Uterus (tissue), 3 donors: ENCODE measurements at regions not wholly inside any gene's neighbourhood (a gene's known extent, or its start where the extent isn't known, plus 50 kb on each side); places are given as distances from the start of the nearest gene placed in this dataset.

ENCODE experiments used
- DNase-seq, 2 donors: peaks; one replicate each; pipeline ENCODE4 v3.0.0-alpha.2; 2019 to 2020
- H3K27ac ChIP-seq, 2 donors: fragments of 200-600 bp; sonication (generic); 1 replicate in 1 of 2; 2 replicates in 1 of 2; pipeline ENCODE4 v1.5.1; 2016 to 2018
- H3K27me3 ChIP-seq, 2 donors: fragments of 200-600 bp; sonication (generic); one replicate each; pipeline ENCODE4 v1.5.1; 2018 to 2019; ENCODE audit warnings: control low read depth in 1 of 2
- H3K36me3 ChIP-seq, 2 donors: fragments of 200-600 bp; sonication (generic); one replicate each; pipeline ENCODE4 v1.5.1; 2019; ENCODE audit warnings: control low read depth in 1 of 2
- H3K4me1 ChIP-seq, 2 donors: fragments of 200-600 bp; sonication (generic); one replicate each; pipeline ENCODE4 v1.5.1; 2018 to 2019; ENCODE audit warnings: control low read depth in 1 of 2
- H3K4me3 ChIP-seq, 2 donors: fragments of 200-600 bp; sonication (generic); 1 replicate in 1 of 2; 2 replicates in 1 of 2; pipeline ENCODE4 v1.5.1; 2018 to 2019; ENCODE audit warnings: mild to moderate bottlenecking in 1 of 2
- H3K9me3 ChIP-seq, 2 donors: fragments of 200-600 bp; sonication (generic); one replicate each; pipeline ENCODE4 v1.5.1; 2019; ENCODE audit warnings: control low read depth in 1 of 2
- POLR2A ChIP-seq, 2 donors: fragments of 450-650 bp; IDR thresholded peaks; one replicate each; pipeline ENCODE4 v1.6.1; 2016; ENCODE audit warnings: antibody characterized with exemption in 2 of 2, mild to moderate bottlenecking in 1 of 2, moderate library complexity in 1 of 2
- intact Hi-C: fragments of 100-400 bp; cut with DNase I; formaldehyde crosslinking; loops from one replicate; pipeline ENCODE4 v1.15.1; 2023; ENCODE audit warnings: low total_unique reads
- TF ChIP-seq, protein P1 (sequence below), 4 experiments: fragments of 200-600 bp in 2 of 4; fragments of 450-650 bp in 2 of 4; sonication (generic) in 2 of 4; IDR thresholded peaks; one replicate each; pipeline ENCODE4 v1.5.1; 2016 to 2019; ENCODE audit warnings: antibody characterized with exemption in 4 of 4, mild to moderate bottlenecking in 2 of 4, moderate library complexity in 1 of 4
- donor health status: DM: yes; HTN: yes; CAD: no.

- Histone ChIP-seq H3K4me3 (no peak overlapping the region), H3K27ac (no peak overlapping the region), H3K27me3 (no peaks in the 10 kb centered on the region), H3K36me3 (no peaks in the 10 kb centered on the region), H3K9me3 (no peaks in the 10 kb centered on the region), H3K4me1 (no peaks in the 10 kb centered on the region)
- intact Hi-C loops, result no loop called here
- TF ChIP-seq POLR2A (IDR thresholded peaks at IDR 0.05), result no peak
- TF ChIP-seq, protein P1, sequence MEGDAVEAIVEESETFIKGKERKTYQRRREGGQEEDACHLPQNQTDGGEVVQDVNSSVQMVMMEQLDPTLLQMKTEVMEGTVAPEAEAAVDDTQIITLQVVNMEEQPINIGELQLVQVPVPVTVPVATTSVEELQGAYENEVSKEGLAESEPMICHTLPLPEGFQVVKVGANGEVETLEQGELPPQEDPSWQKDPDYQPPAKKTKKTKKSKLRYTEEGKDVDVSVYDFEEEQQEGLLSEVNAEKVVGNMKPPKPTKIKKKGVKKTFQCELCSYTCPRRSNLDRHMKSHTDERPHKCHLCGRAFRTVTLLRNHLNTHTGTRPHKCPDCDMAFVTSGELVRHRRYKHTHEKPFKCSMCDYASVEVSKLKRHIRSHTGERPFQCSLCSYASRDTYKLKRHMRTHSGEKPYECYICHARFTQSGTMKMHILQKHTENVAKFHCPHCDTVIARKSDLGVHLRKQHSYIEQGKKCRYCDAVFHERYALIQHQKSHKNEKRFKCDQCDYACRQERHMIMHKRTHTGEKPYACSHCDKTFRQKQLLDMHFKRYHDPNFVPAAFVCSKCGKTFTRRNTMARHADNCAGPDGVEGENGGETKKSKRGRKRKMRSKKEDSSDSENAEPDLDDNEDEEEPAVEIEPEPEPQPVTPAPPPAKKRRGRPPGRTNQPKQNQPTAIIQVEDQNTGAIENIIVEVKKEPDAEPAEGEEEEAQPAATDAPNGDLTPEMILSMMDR (IDR thresholded peaks at IDR 0.05), result no peak
- no peak for DNase-seq
Observed at GRCh38 chr2:153420394-153420793, 58.2 kb downstream of the RPRM start.

DNA sequence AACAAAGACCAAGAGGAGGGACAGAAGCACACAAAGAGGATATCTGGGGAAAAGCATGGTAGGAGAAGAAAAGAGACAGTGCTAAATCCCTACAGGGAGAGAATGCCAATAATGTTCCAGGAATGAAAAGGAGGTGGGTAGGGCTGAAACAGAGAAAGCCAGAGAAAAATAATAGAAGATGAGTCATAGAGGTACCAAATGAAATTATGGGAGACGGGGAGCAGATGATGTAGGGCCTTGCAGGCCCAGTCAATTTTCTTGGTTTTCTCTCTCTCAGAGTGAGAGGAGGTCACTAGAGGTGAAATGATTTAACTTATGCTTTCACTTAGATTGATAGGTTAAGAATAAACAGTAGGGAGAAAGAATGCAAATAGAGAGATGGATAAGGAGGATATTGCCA, 61.5 kb downstream of the RPRM start:
- Histone ChIP-seq H3K9me3 (no peaks in the 10 kb centered on the region), H3K27ac (no peak overlapping the region), H3K4me3 (no peak overlapping the region), H3K27me3 (no peaks in the 10 kb centered on the region), H3K4me1 (no peaks in the 10 kb centered on the region), H3K36me3 (no peaks in the 10 kb centered on the region)
- intact Hi-C loops, result no loop called here
- DNase-seq, result no peak
- TF ChIP-seq, protein P1 (IDR thresholded peaks at IDR 0.05), result no peak
- TF ChIP-seq POLR2A (IDR thresholded peaks at IDR 0.05), result no peak

- intact Hi-C loops, result no loop called here
- H3K27me3 ChIP-seq, result no peaks in the 10 kb centered on the region
- no peak overlapping the region for H3K27ac ChIP-seq
- H3K9me3 ChIP-seq, result no peaks in the 10 kb centered on the region
- H3K4me1 ChIP-seq, result no peaks in the 10 kb centered on the region
- DNase-seq, result no peak
- no peak overlapping the region for H3K4me3 ChIP-seq
- TF ChIP-seq, protein P1 (IDR thresholded peaks at IDR 0.05), result no peak
- TF ChIP-seq POLR2A (IDR thresholded peaks at IDR 0.05), result no peak
- H3K36me3 ChIP-seq, result no peaks in the 10 kb centered on the region
Observed at GRCh38 chr2:153416071-153416470, 62.5 kb downstream of the RPRM start.

GRCh38 chr2:153408710-153409385, 69.7 kb downstream of the RPRM start:
- TF ChIP-seq, protein P1 (IDR thresholded peaks at IDR 0.05), result no peak
- no peak for TF ChIP-seq POLR2A (IDR thresholded peaks at IDR 0.05)
- intact Hi-C loops, result no loop called here
- no peak for DNase-seq

DNA sequence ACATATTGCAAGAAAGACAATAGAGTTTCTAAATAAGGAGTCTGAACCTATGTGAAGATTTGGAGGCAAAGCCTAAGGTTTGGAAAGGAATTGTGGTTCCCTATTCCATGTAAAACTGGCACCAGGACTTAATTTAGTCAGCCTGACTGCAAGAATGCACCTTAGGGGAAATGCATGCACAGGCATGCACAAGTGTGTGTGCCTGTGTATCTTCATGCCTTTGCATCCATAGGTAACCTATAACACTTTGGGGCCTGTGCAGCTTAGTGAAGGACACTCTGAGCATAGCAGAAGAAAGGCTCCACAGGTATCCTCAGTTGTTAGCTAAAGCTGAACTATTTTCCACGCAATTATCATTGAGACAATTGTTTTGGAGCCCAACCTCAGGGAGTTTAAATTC, 73.4 kb downstream of the RPRM start:
- TF ChIP-seq POLR2A (IDR thresholded peaks at IDR 0.05), result no peak
- TF ChIP-seq, protein P1 (IDR thresholded peaks at IDR 0.05), result no peak
- no peak for DNase-seq
- H3K36me3 ChIP-seq, result no peaks in the 10 kb centered on the region
- H3K9me3 ChIP-seq, result no peaks in the 10 kb centered on the region
- H3K27ac ChIP-seq, result no peak overlapping the region
- no peaks in the 10 kb centered on the region for H3K27me3 ChIP-seq
- H3K4me3 ChIP-seq, result no peak overlapping the region
- H3K4me1 ChIP-seq, result no peaks in the 10 kb centered on the region
- intact Hi-C loops, result no loop called here

More at GRCh38 chr2:153408710-153409385, 69.7 kb downstream of the RPRM start:
- no peak overlapping the region for H3K27ac ChIP-seq
- H3K4me1 ChIP-seq, result no peaks in the 10 kb centered on the region
- no peak overlapping the region for H3K4me3 ChIP-seq
- H3K27me3 ChIP-seq, result no peaks in the 10 kb centered on the region
- no peaks in the 10 kb centered on the region for H3K36me3 ChIP-seq
- no peaks in the 10 kb centered on the region for H3K9me3 ChIP-seq
